Colon (tissue), 2 donors: ENCODE measurements at regions not wholly inside any gene's neighbourhood (a gene's known extent, or its start where the extent isn't known, plus 50 kb on each side); places are given as distances from the start of the nearest gene placed in this dataset.
A peak's percentile ranks its signal among the peaks of the same experiment; 100 is the strongest.

Experiments used
- FAIRE-seq: peaks from 2 replicates; lab custom pipeline; 2012; peaks lifted over from hg19 to GRCh38; lab: Jason Lieb, UNC
- donor health status: control.
- donor health status: control.

GRCh38 chrX:124836786-124837185 is 482.9 kb upstream of the TEX13C start:
- no peak for FAIRE-seq

- FAIRE-seq, result no peak
These were observed 477.5 kb upstream of the TEX13C start for GRCh38 chrX:124842205-124842604.

GRCh38 chrX:124860736-124861135 is 458.9 kb upstream of the TEX13C start:
- FAIRE-seq, result peak; percentile 68

- no peak for FAIRE-seq
These were observed 457.4 kb upstream of the TEX13C start for GRCh38 chrX:124862301-124862700.

GRCh38 chrX:124863303-124863702 is 456.4 kb upstream of the TEX13C start:
- no peak for FAIRE-seq

- FAIRE-seq, result no peak
These were observed 432.1 kb upstream of the TEX13C start for GRCh38 chrX:124887572-124887971.

- FAIRE-seq, result no peak
These were observed 423.7 kb upstream of the TEX13C start for GRCh38 chrX:124895947-124896346.

GRCh38 chrX:124902953-124903352 is 416.7 kb upstream of the TEX13C start:
- FAIRE-seq, result no peak

GRCh38 chrX:124910611-124911010 is 409.1 kb upstream of the TEX13C start:
- no peak for FAIRE-seq

- FAIRE-seq, result no peak
These were observed 402.7 kb upstream of the TEX13C start for GRCh38 chrX:124917011-124917410.

- no peak for FAIRE-seq
These were observed 394.0 kb upstream of the TEX13C start for GRCh38 chrX:124925681-124926080.

GRCh38 chrX:124931241-124931640 is 388.4 kb upstream of the TEX13C start:
- FAIRE-seq, result no peak

GRCh38 chrX:124931958-124932357 is 387.7 kb upstream of the TEX13C start:
- no peak for FAIRE-seq

GRCh38 chrX:124938715-124939114 is 381.0 kb upstream of the TEX13C start:
- FAIRE-seq, result no peak

GRCh38 chrX:124940531-124940930 is 379.1 kb upstream of the TEX13C start:
- no peak for FAIRE-seq

GRCh38 chrX:124954402-124954801 is 365.3 kb upstream of the TEX13C start:
- FAIRE-seq, result no peak

- no peak for FAIRE-seq
These were observed 359.2 kb upstream of the TEX13C start for GRCh38 chrX:124960454-124960853.

GRCh38 chrX:124963717-124964116 is 356.0 kb upstream of the TEX13C start, which contains the start of gene TENM1:
TSS of gene TENM1 (minus strand) at chrX:124963817.
- FAIRE-seq, result no peak

GRCh38 chrX:124975456-124975855 is 344.2 kb upstream of the TEX13C start:
- FAIRE-seq, result no peak

- no peak for FAIRE-seq
These were observed 338.3 kb upstream of the TEX13C start for GRCh38 chrX:124981420-124981819.

- FAIRE-seq, result peak; percentile 86
These were observed 335.4 kb upstream of the TEX13C start for GRCh38 chrX:124984140-124984813.

- FAIRE-seq, result no peak
These were observed 333.4 kb upstream of the TEX13C start for GRCh38 chrX:124986284-124986683.

- FAIRE-seq, result peak; percentile 80
These were observed 325.9 kb upstream of the TEX13C start for GRCh38 chrX:124993735-124994134.

GRCh38 chrX:124994404-124994803 is 325.3 kb upstream of the TEX13C start:
- no peak for FAIRE-seq
